Stomach (tissue), 8 donors: ENCODE measurements at regions not wholly inside any gene's neighbourhood (a gene's known extent, or its start where the extent isn't known, plus 50 kb on each side); places are given as distances from the start of the nearest gene placed in this dataset.

ENCODE experiments used
- DNase-seq, 2 donors: peaks; one replicate each; pipeline versions ENCODE4 v3.0.0 to v3.0.0-alpha.2; 2013 to 2019
- H3K27ac ChIP-seq, 5 donors: fragments of 200-600 bp in 4 of 5; sonication (generic) in 4 of 5; one replicate each; pipeline ENCODE4 v1.5.1; 2013 to 2019; ENCODE audit warnings: mild to moderate bottlenecking in 1 of 5, moderate library complexity in 1 of 5
- H3K27me3 ChIP-seq, 3 donors: fragments of 200-600 bp; sonication (generic); one replicate each; pipeline ENCODE4 v1.5.1; 2017 to 2019; ENCODE audit warnings: mixed run types in 1 of 3
- H3K36me3 ChIP-seq, 4 donors: fragments of 200-600 bp; sonication (generic); 1 replicate in 3 of 4; 2 replicates in 1 of 4; pipeline ENCODE4 v1.5.1; 2016 to 2019
- H3K4me1 ChIP-seq, 4 donors: fragments of 200-600 bp; sonication (generic); one replicate each; pipeline ENCODE4 v1.5.1; 2016 to 2019
- H3K4me3 ChIP-seq, 4 donors: fragments of 200-600 bp; sonication (generic) in 3 of 4; one replicate each; pipeline ENCODE4 v1.5.1; 2016 to 2019; ENCODE audit warnings: mild to moderate bottlenecking in 1 of 4
- H3K9me3 ChIP-seq, 4 donors: fragments of 200-600 bp; sonication (generic); one replicate each; pipeline ENCODE4 v1.5.1; 2016 to 2019
- CTCF ChIP-seq, 7 experiments: fragments of 450-650 bp in 4 of 7; fragments of 200-600 bp in 3 of 7; sonication (generic) in 3 of 7; IDR thresholded peaks; one replicate each; pipeline ENCODE4 v1.5.1; 2016 to 2019; ENCODE audit warnings: antibody characterized with exemption in 7 of 7, control low read depth in 2 of 7, mild to moderate bottlenecking in 1 of 7
- EP300 ChIP-seq: sonication (generic); formaldehyde crosslinking; IDR thresholded peaks from one replicate; pipeline ENCODE4 v1.6.1; 2017; ENCODE audit warnings: antibody characterized with exemption
- POLR2A ChIP-seq, 4 donors: fragments of 450-650 bp; IDR thresholded peaks; one replicate each; pipeline ENCODE4 v1.6.1; 2016; ENCODE audit warnings: antibody characterized with exemption in 4 of 4, control low read depth in 2 of 4, mild to moderate bottlenecking in 1 of 4, moderate library complexity in 1 of 4
- POLR2AphosphoS5 ChIP-seq, 3 donors: sonication (generic); formaldehyde crosslinking; IDR thresholded peaks; one replicate each; pipeline ENCODE4 v1.6.1; 2016; ENCODE audit warnings: antibody characterized with exemption in 3 of 3
- WGBS, 5 donors: extraction: QIAGEN DNeasy Blood & Tissue Kit in 3 of 5; methylation state at CpG; one replicate each; pipeline versions ENCODE4 v1.1.5 to v1.1.7; 2013 to 2018; 5-methylcytosine and 5-hydroxymethylcytosine counted together
- intact Hi-C: fragments of 100-400 bp; cut with DNase I; formaldehyde crosslinking; loops from one replicate; pipeline ENCODE4 v1.15.1; 2023; ENCODE audit warnings: low total_unique reads
- donor health status: healthy with polysubstance abuse.
- donor health status: Bipolar disorder and iron deficiency.
- donor health status: healthy.

- Histone ChIP-seq H3K9me3 (no peaks in the 10 kb centered on the region), H3K36me3 (no peaks in the 10 kb centered on the region), H3K27ac (no peak overlapping the region), H3K4me1 (no peaks in the 10 kb centered on the region), H3K27me3 (no peaks in the 10 kb centered on the region), H3K4me3 (no peak overlapping the region)
- no peak for DNase-seq
- TF ChIP-seq EP300 (no peak), POLR2AphosphoS5 (IDR thresholded peaks at IDR 0.05) (no peak), CTCF (IDR thresholded peaks at IDR 0.05) (no peak)
- 68 to 73% (median 70%) methylated on average over 8 of the region's 8 CpGs for WGBS, 5 donors
- intact Hi-C loops: no loop called here
These were observed 102.4 kb upstream of the PJA2 start for GRCh38 chr5:109511980-109512734.

GRCh38 chr5:109506556-109506955 lies 96.8 kb upstream of the PJA2 start:
- Histone ChIP-seq H3K27me3 (no peaks in the 10 kb centered on the region), H3K36me3 (no peaks in the 10 kb centered on the region), H3K9me3 (no peaks in the 10 kb centered on the region), H3K4me1 (no peaks in the 10 kb centered on the region), H3K4me3 (no peak overlapping the region), H3K27ac (no peak overlapping the region)
- peak in 1 of 2 donors; percentile 4 for DNase-seq
- no peak for TF ChIP-seq POLR2A (IDR thresholded peaks at IDR 0.05)
- TF ChIP-seq POLR2AphosphoS5 (IDR thresholded peaks at IDR 0.05): no peak
- no peak for TF ChIP-seq EP300
- TF ChIP-seq CTCF (IDR thresholded peaks at IDR 0.05): no peak
- 75 to 88% (median 83%) methylated on average over 1 of the region's 1 CpG for WGBS, 5 donors
- intact Hi-C loops: no loop called here

GRCh38 chr5:109496112-109496511 lies 86.3 kb upstream of the PJA2 start:
- Histone ChIP-seq H3K36me3 (no peaks in the 10 kb centered on the region), H3K9me3 (no peaks in the 10 kb centered on the region), H3K27me3 (no peaks in the 10 kb centered on the region), H3K27ac (no peak overlapping the region), H3K4me3 (no peak overlapping the region), H3K4me1 (no peaks in the 10 kb centered on the region)
- 82 to 93% (median 89%) methylated on average over 3 of the region's 3 CpGs for WGBS, 5 donors
- intact Hi-C loops: no loop called here
- TF ChIP-seq CTCF (IDR thresholded peaks at IDR 0.05): no peak
- DNase-seq: no peak

GRCh38 chr5:109487753-109488420 lies 78.1 kb upstream of the PJA2 start:
- intact Hi-C loops: no loop called here
- Histone ChIP-seq H3K4me1 (peaks cover 11 to 36% (median 29%) of the 10 kb centered on the region in 4 donors), H3K27me3 (no peaks in the 10 kb centered on the region), H3K9me3 (no peaks in the 10 kb centered on the region), H3K36me3 (no peaks in the 10 kb centered on the region), H3K27ac (no peak overlapping the region), H3K4me3 (no peak overlapping the region)
- no peak for TF ChIP-seq POLR2AphosphoS5 (IDR thresholded peaks at IDR 0.05)
- no peak for TF ChIP-seq EP300
- no peak for TF ChIP-seq CTCF (IDR thresholded peaks at IDR 0.05)
- no peak for TF ChIP-seq POLR2A (IDR thresholded peaks at IDR 0.05)
- 95 to 100% (median 96%) methylated on average over 13 to 65 of the region's 65 CpGs for WGBS, 5 donors
- DNase-seq: no peak
